ENCODE measurements at regions not wholly inside any gene's neighbourhood (a gene's known extent, or its start where the extent isn't known, plus 50 kb on each side); places are given as distances from the start of the nearest gene placed in this dataset.

GRCh38 chr5:133723651-133724366 is 111.5 kb upstream of the FSTL4 start:
- no peak overlapping the region for H3K56ac ChIP-seq (ENCODE audit: insufficient read length, low read depth, low read length)
- peaks cover 14% of the 10 kb centered on the region for H3K27me3 Mint-ChIP-seq (ENCODE audit: low read depth)
- WGBS (ENCODE audit: extremely low coverage, insufficient read length, low lambda C conversion rate), result no CpG with 5 or more reads among the region's 1 CpG
- H3K4me1 ChIP-seq (ENCODE audit: insufficient read depth, low read length), result no peaks in the 10 kb centered on the region
- H2BK15ac ChIP-seq (ENCODE audit: low read depth, low read length), result no peak overlapping the region
- no peak overlapping the region for H3K4ac ChIP-seq (ENCODE audit: low read depth, low read length)
- no peak overlapping the region for H4K91ac ChIP-seq (ENCODE audit: insufficient read length, low read depth, low read length)
- no peak overlapping the region for H3T11ph ChIP-seq (ENCODE audit: low read length)
- H3K9me3 Mint-ChIP-seq, result peaks cover 15 to 19% of the 10 kb centered on the region in 2 experiments
- no peaks in the 10 kb centered on the region for H3K9me3 ChIP-seq (ENCODE audit: control insufficient read depth, low read depth, low read length)
- H4K20me1 ChIP-seq (ENCODE audit: control insufficient read depth, insufficient read depth, insufficient read length), result no peaks in the 10 kb centered on the region
- no peaks in the 10 kb centered on the region for H3K4me1 Mint-ChIP-seq
- no peaks in the 10 kb centered on the region for H3K27me3 ChIP-seq (ENCODE audit: insufficient read depth, low read length)
- no peak for DNase-seq
- no peak overlapping the region for H3K4me2 ChIP-seq (ENCODE audit: insufficient read depth, insufficient read length, low read length)
- H3K79me2 ChIP-seq (ENCODE audit: insufficient read depth, low read length), result no peaks in the 10 kb centered on the region
- no peaks in the 10 kb centered on the region for H3K23me2 ChIP-seq (ENCODE audit: insufficient read length, low read depth, low read length, poor library complexity, severe bottlenecking)
- no peak overlapping the region for H2BK12ac ChIP-seq (ENCODE audit: insufficient read length, low read depth, low read length)
- H4K5ac ChIP-seq (ENCODE audit: insufficient read length, low read depth, low read length), result no peak overlapping the region
- H2BK5ac ChIP-seq (ENCODE audit: insufficient read length, low read length), result no peak overlapping the region
- no peak overlapping the region for H2AK5ac ChIP-seq (ENCODE audit: insufficient read length, low read length)
- H3K18ac ChIP-seq (ENCODE audit: insufficient read length, low read depth, low read length), result no peak overlapping the region
- H2BK20ac ChIP-seq (ENCODE audit: low read depth, low read length, poor library complexity, severe bottlenecking), result no peak overlapping the region
- H3K27ac Mint-ChIP-seq, result no peak overlapping the region
- H3K14ac ChIP-seq (ENCODE audit: insufficient read depth, low read length), result peak overlapping the region; percentile 58; the same call in 1 of the 2 replicates
- H3K23ac ChIP-seq (ENCODE audit: insufficient read length, low read depth, low read length), result no peak overlapping the region
- H3K79me1 ChIP-seq (ENCODE audit: insufficient read depth, low read depth, low read length, poor library complexity, severe bottlenecking), result no peaks in the 10 kb centered on the region
- H4K8ac ChIP-seq (replicated peaks; ENCODE audit: insufficient read length, low read depth, low read length), result no peak overlapping the region
- no peak for TF ChIP-seq CTCF (conservative IDR thresholded peaks at IDR 0.05)
- no peak overlapping the region for H3K9ac ChIP-seq (ENCODE audit: extremely low read depth, insufficient read length, low read length)
- H2AFZ ChIP-seq (ENCODE audit: low read length), result no peak overlapping the region
- no peak overlapping the region for H3K4me3 Mint-ChIP-seq
- no peak overlapping the region for H2BK120ac ChIP-seq (ENCODE audit: low read depth, low read length, poor library complexity, severe bottlenecking)
- peaks cover 2 to 4% (median 2%) of the 10 kb centered on the region in 3 experiments; a peak in 4 of 7 replicates for H3K36me3 Mint-ChIP-seq (ENCODE audit: insufficient read depth in 1 of 3, low read depth in 3 of 3)
- no peak overlapping the region for H3K27ac ChIP-seq (ENCODE audit: insufficient read length, low read depth, low read length)
